A673 (cell line): ENCODE measurements at regions not wholly inside any gene's neighbourhood (a gene's known extent, or its start where the extent isn't known, plus 50 kb on each side); places are given as distances from the start of the nearest gene placed in this dataset.
A peak's percentile ranks its signal among the peaks of the same experiment; 100 is the strongest.

ENCODE experiments used
- BruUV-seq: library from RNA; stranded (reverse); fragments of 400-500 nt; replicated peaks from 2 replicates; lab custom pipeline; 2021; lab: Mats Ljungman, UMichigan
- CTCF ChIA-PET: fragments of 300-600 bp; sonication (Branson Sonifier 250); formaldehyde crosslinking; loops from one replicate; lab custom pipeline; 2022; ENCODE audit warnings: antibody characterized with exemption; lab: Charles Lee
- POLR2A ChIA-PET: fragments of 300-600 bp; sonication (Branson Sonifier 250); formaldehyde crosslinking; loops from one replicate; lab custom pipeline; 2022; ENCODE audit warnings: antibody characterized with exemption; ENCODE audit not compliant: low non-redundant PET; lab: Charles Lee
- DNase-seq: peaks from one replicate; pipeline ENCODE4 v3.0.0-alpha.2; 2015; ENCODE audit warnings: low spot score
- H3K27ac ChIP-seq: fragments of 200-600 bp; sonication (generic); 2 replicates; pipeline ENCODE4 v1.5.1; 2016; ENCODE audit warnings: mixed run types, low read depth, mild to moderate bottlenecking, mixed read lengths, antibody characterized with exemption, low read length; ENCODE audit not compliant: poor library complexity, severe bottlenecking
- H3K27me3 ChIP-seq: fragments of 200-600 bp; sonication (generic); replicated peaks from 2 replicates; pipeline ENCODE4 v1.6.1; 2017; ENCODE audit warnings: mixed run types, low read depth, mild to moderate bottlenecking, mixed read lengths, antibody characterized with exemption, low read length; ENCODE audit not compliant: insufficient read depth, poor library complexity
- H3K36me3 ChIP-seq: fragments of 200-600 bp; sonication (generic); 2 replicates; pipeline ENCODE4 v1.6.1; 2016; ENCODE audit warnings: mixed run types, mild to moderate bottlenecking, mixed read lengths, antibody characterized with exemption, low read length; ENCODE audit not compliant: insufficient read depth, poor library complexity, severe bottlenecking
- H3K4me1 ChIP-seq: fragments of 200-600 bp; sonication (generic); 2 replicates; pipeline ENCODE4 v1.6.1; 2017; ENCODE audit warnings: mixed run types, mild to moderate bottlenecking, mixed read lengths, antibody characterized with exemption, low read length; ENCODE audit not compliant: insufficient read depth, poor library complexity, severe bottlenecking
- H3K4me3 ChIP-seq: fragments of 200-600 bp; sonication (generic); 2 replicates; pipeline ENCODE4 v1.5.1; 2016; ENCODE audit warnings: low read depth, mixed run types, mild to moderate bottlenecking, mixed read lengths, low read length; ENCODE audit not compliant: poor library complexity, severe bottlenecking
- H3K9me3 ChIP-seq: fragments of 200-600 bp; sonication (generic); 2 replicates; pipeline ENCODE4 v1.6.1; 2016; ENCODE audit warnings: mixed run types, low read depth, mild to moderate bottlenecking, mixed read lengths, antibody characterized with exemption, low read length; ENCODE audit not compliant: poor library complexity, severe bottlenecking
- EZH2 ChIP-seq: fragments of 200-600 bp; sonication (generic); IDR thresholded peaks from 2 replicates; pipeline ENCODE4 v1.6.1; 2017; ENCODE audit warnings: borderline replicate concordance, low read depth, mild to moderate bottlenecking, mixed read lengths, antibody characterized with exemption, low read length; ENCODE audit not compliant: poor library complexity, severe bottlenecking
- intact Hi-C: fragments of 100-400 bp; cut with micrococcal nuclease; formaldehyde crosslinking; loops from one replicate; pipeline ENCODE4 v1.10.0; 2022; ENCODE audit not compliant: unreplicated experiment
- TF ChIP-seq, protein P1 (sequence below): fragments of 300-800, 200-600 bp; sonication (generic); conservative IDR thresholded peaks from 2 replicates; pipeline ENCODE4 v1.5.1; 2017; ENCODE audit warnings: low read depth, mild to moderate bottlenecking, antibody characterized with exemption, low read length, moderate library complexity, mixed read lengths

DNA sequence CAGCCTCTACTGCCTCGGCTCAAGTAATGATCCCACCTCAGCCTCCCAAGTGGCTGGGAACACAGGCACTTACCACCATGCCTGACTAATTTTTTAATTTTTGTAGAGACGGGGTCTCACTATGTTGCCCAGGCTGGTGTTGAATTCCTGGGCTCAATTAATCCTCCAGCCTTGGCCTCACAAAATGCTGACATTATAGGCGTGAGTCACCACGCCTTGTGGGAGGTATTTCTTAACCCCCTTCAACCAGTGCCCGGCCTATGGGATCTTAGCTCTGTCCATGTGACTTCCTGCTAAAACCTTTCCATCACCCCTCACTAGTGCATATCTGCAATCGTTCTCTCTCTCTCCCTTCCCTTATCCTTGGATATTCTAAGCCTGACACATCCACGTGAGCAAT lies 86.4 kb downstream of the FOXD2 start:
- ChIA-PET POLR2A (no interaction called here), CTCF (no interaction called here)
- no peaks in the 10 kb centered on the region for H3K4me1 ChIP-seq
- BruUV-seq: no TSS peak
- intact Hi-C loops: no loop called here
- H3K27me3 ChIP-seq: peaks cover 9% of the 10 kb centered on the region
- H3K36me3 ChIP-seq: no peaks in the 10 kb centered on the region
- TF ChIP-seq, protein P1, sequence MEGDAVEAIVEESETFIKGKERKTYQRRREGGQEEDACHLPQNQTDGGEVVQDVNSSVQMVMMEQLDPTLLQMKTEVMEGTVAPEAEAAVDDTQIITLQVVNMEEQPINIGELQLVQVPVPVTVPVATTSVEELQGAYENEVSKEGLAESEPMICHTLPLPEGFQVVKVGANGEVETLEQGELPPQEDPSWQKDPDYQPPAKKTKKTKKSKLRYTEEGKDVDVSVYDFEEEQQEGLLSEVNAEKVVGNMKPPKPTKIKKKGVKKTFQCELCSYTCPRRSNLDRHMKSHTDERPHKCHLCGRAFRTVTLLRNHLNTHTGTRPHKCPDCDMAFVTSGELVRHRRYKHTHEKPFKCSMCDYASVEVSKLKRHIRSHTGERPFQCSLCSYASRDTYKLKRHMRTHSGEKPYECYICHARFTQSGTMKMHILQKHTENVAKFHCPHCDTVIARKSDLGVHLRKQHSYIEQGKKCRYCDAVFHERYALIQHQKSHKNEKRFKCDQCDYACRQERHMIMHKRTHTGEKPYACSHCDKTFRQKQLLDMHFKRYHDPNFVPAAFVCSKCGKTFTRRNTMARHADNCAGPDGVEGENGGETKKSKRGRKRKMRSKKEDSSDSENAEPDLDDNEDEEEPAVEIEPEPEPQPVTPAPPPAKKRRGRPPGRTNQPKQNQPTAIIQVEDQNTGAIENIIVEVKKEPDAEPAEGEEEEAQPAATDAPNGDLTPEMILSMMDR: no peak
- no peak for TF ChIP-seq EZH2
- no peak overlapping the region for H3K4me3 ChIP-seq
- H3K9me3 ChIP-seq: peaks cover 4% of the 10 kb centered on the region
- DNase-seq: no peak
- H3K27ac ChIP-seq: no peak overlapping the region

GRCh38 chr1:47527653-47528272 lies 89.9 kb downstream of the FOXD2 start:
- no peak overlapping the region for H3K4me3 ChIP-seq
- no peak overlapping the region for H3K27ac ChIP-seq
- peaks cover 7% of the 10 kb centered on the region for H3K9me3 ChIP-seq
- TF ChIP-seq EZH2: no peak
- TF ChIP-seq, protein P1: peak; percentile 44
- DNase-seq: no peak
- H3K4me1 ChIP-seq: peaks cover 1% of the 10 kb centered on the region
- intact Hi-C loops: no loop called here
- H3K36me3 ChIP-seq: no peaks in the 10 kb centered on the region
- POLR2A ChIA-PET: no interaction called here
- BruUV-seq: no TSS peak
- H3K27me3 ChIP-seq: peaks cover 14% of the 10 kb centered on the region
- CTCF ChIA-PET: no interaction called here

DNA sequence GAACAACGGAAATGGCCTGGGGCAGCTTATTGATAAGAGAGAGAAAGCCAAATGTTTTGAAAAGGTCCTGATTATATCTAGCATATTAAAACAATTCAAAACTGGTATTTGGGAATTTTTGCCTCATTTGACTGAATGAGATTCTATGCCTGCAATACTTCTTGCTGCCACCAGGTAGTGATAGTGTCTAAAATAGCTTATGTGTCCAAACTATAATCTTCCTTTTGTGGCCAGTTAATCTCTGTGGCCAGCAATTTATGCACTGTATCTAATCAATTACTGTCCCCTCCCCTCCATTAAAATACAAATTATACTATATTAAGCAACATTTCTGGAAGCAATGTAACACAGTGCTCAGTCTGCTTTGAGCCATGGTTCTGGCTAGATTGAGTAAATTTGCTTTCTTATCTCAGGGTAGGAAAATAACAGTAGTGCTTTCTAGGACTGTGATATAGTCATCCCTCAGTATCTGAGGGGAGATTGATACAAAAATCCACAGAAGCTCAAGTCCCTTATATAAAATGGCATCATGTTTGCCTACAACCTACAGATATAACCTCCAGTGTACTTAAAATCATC lies 91.8 kb downstream of the FOXD2 start:
- no peak for DNase-seq
- ChIA-PET CTCF (no interaction called here), POLR2A (no interaction called here)
- TF ChIP-seq, protein P1: peak; percentile 60
- TF ChIP-seq EZH2: no peak
- Histone ChIP-seq H3K36me3 (no peaks in the 10 kb centered on the region), H3K27ac (no peak overlapping the region), H3K9me3 (peaks cover 7% of the 10 kb centered on the region), H3K4me3 (no peak overlapping the region), H3K27me3 (peaks cover 23% of the 10 kb centered on the region), H3K4me1 (peaks cover 9% of the 10 kb centered on the region)
- intact Hi-C loops: no loop called here
- no TSS peak for BruUV-seq
